ENCODE measurements at regions not wholly inside any gene's neighbourhood (a gene's known extent, or its start where the extent isn't known, plus 50 kb on each side); places are given as distances from the start of the nearest gene placed in this dataset.
"Not testable (repeated sequence)": the region's sequence is repeated elsewhere in the genome, so short reads cannot be mapped to it uniquely, and the experiment has no call there.

- TF ChIP-seq POLR2A, CTCF (IDR thresholded peaks at IDR 0.05): not testable (repeated sequence)
Measured at GRCh38 chr2:126276268-126276667, 379.7 kb upstream of the GYPC start.
